GM12878 (cell line): ENCODE measurements at regions not wholly inside any gene's neighbourhood (a gene's known extent, or its start where the extent isn't known, plus 50 kb on each side); places are given as distances from the start of the nearest gene placed in this dataset.

Source experiments
- ATAC-seq: fragments of 200-7000 bp; cut with Tn5 transposase; 3 replicates; pipeline ENCODE4 v1.9.1; 2020; ENCODE audit warnings: mild to moderate bottlenecking, moderate library complexity
- BruUV-seq: library from RNA; stranded (reverse); fragments of 400-500 nt; replicated peaks from 2 replicates; lab custom pipeline; 2021; lab: Mats Ljungman, UMichigan
- CTCF ChIA-PET: fragments of 300-600 bp; sonication (Branson Sonifier 250); formaldehyde crosslinking; extraction: SDS; loops from one replicate; lab custom pipeline; 2021; ENCODE audit warnings: inconsistent platforms; lab: Yijun Ruan, JAX
- POLR2A ChIA-PET: fragments of 350-600 bp; formaldehyde crosslinking; extraction: SDS; loops from one replicate; lab custom pipeline; 2021; ENCODE audit warnings: inconsistent platforms; lab: Charles Lee
- RAD21 ChIA-PET: fragments of 300-600 bp; sonication (Branson Sonifier 250); formaldehyde crosslinking; loops from one replicate; lab custom pipeline; 2023; ENCODE audit warnings: antibody characterized with exemption; ENCODE audit not compliant: unreplicated experiment; lab: Charles Lee
- SMC1A ChIA-PET: fragments of 300-600 bp; sonication (Branson Sonifier 250); formaldehyde crosslinking; loops from one replicate; lab custom pipeline; 2023; ENCODE audit not compliant: unreplicated experiment, uncharacterized antibody; lab: Charles Lee
- DNase-seq: peaks from one replicate; pipeline ENCODE4 v3.0.0-alpha.2; 2011; ENCODE audit warnings: low read depth, low spot score
- FAIRE-seq: peaks from 3 replicates; lab custom pipeline; 2011; peaks lifted over from hg19 to GRCh38; lab: Jason Lieb, UNC
- H2AFZ ChIP-seq: 2 replicates; pipeline ENCODE4 v1.6.0; 2011; ENCODE audit warnings: low read depth, low read length, control low read depth; ENCODE audit not compliant: control insufficient read depth
- H3K27ac ChIP-seq: 2 replicates; pipeline ENCODE4 v1.5.1; 2011; ENCODE audit warnings: control low read depth; ENCODE audit not compliant: control insufficient read depth, insufficient read depth
- H3K27me3 ChIP-seq, 2 experiments: replicated peaks in 1 of 2; 2 replicates each; pipeline versions ENCODE4 v1.6.0 to v1.6.1; 2011; ENCODE audit warnings: low read length in 1 of 2; ENCODE audit not compliant: control insufficient read depth in 2 of 2, insufficient read depth in 2 of 2
- H3K36me3 ChIP-seq, 2 experiments: 2 replicates each; pipeline ENCODE4 v1.5.1; 2011; ENCODE audit warnings: low read length in 1 of 2; ENCODE audit not compliant: control insufficient read depth in 2 of 2, insufficient read depth in 2 of 2
- H3K4me1 ChIP-seq: 2 replicates; pipeline ENCODE4 v1.6.1; 2011; ENCODE audit warnings: mild to moderate bottlenecking, low read length, moderate library complexity, mixed read lengths; ENCODE audit not compliant: control insufficient read depth, insufficient read depth
- H3K4me2 ChIP-seq: 2 replicates; pipeline ENCODE4 v1.6.0; 2011; ENCODE audit warnings: control low read depth; ENCODE audit not compliant: control insufficient read depth, insufficient read depth
- H3K4me3 ChIP-seq: fragments of 200-600 bp; sonication (generic); 2 replicates; pipeline ENCODE4 v1.5.1; 2016
- H3K79me2 ChIP-seq: 2 replicates; pipeline ENCODE4 v1.6.0; 2011; ENCODE audit warnings: low read length; ENCODE audit not compliant: control insufficient read depth, insufficient read depth
- H3K9ac ChIP-seq: 2 replicates; pipeline ENCODE4 v1.8.0; 2011; ENCODE audit warnings: low read length, control low read depth, mixed read lengths; ENCODE audit not compliant: control insufficient read depth, insufficient read depth
- H3K9me3 ChIP-seq: replicated peaks from 3 replicates; pipeline ENCODE4 v1.5.1; 2011; ENCODE audit warnings: mild to moderate bottlenecking, low read length; ENCODE audit not compliant: control insufficient read depth, insufficient read depth
- H4K20me1 ChIP-seq: 2 replicates; pipeline ENCODE4 v1.6.0; 2011; ENCODE audit not compliant: control insufficient read depth, insufficient read depth
- ATF7 ChIP-seq: fragments of 450-650 bp; IDR thresholded peaks from 2 replicates; pipeline ENCODE4 v1.6.1; 2016; ENCODE audit warnings: low read depth, mild to moderate bottlenecking
- CEBPB ChIP-seq, 2 experiments: fragments of 150-350 bp in 1 of 2; IDR thresholded peaks; 2 replicates each; pipeline ENCODE4 v1.6.1; 2012 to 2014; ENCODE audit warnings: low read depth in 2 of 2, low read length in 2 of 2, borderline replicate concordance in 1 of 2, inconsistent platforms in 1 of 2
- EED ChIP-seq: sonication (generic); IDR thresholded peaks from 2 replicates; pipeline ENCODE4 v1.6.1; 2016; ENCODE audit warnings: antibody characterized with exemption, low read depth
- EP300 ChIP-seq, 2 experiments: fragments of 150-350 bp in 1 of 2; IDR thresholded peaks; 2 replicates each; pipeline ENCODE4 v1.6.1; 2011 to 2012; ENCODE audit warnings: low read depth in 2 of 2, low read length in 2 of 2, borderline replicate concordance in 1 of 2, improper control_type of control experiment in 1 of 2, inconsistent platforms in 1 of 2; ENCODE audit not compliant: control insufficient read depth in 1 of 2
- IRF4 ChIP-seq: IDR thresholded peaks from 2 replicates; pipeline ENCODE4 v1.6.1; 2011; ENCODE audit warnings: low read depth, low read length
- MTA2 ChIP-seq: fragments of 450-650 bp; IDR thresholded peaks from 2 replicates; pipeline ENCODE4 v1.6.1; 2016; ENCODE audit warnings: low read depth, mild to moderate bottlenecking, moderate library complexity
- SREBF1 ChIP-seq: IDR thresholded peaks from 2 replicates; pipeline ENCODE4 v1.6.1; 2012; ENCODE audit warnings: mild to moderate bottlenecking, low read length
- WRNIP1 ChIP-seq: IDR thresholded peaks from 2 replicates; pipeline ENCODE4 v1.6.1; 2011; ENCODE audit warnings: low read depth, low read length, improper control_type of control experiment, borderline replicate concordance
- ZBED1 ChIP-seq: IDR thresholded peaks from 2 replicates; pipeline ENCODE4 v1.6.1; 2016; ENCODE audit warnings: borderline replicate concordance
- ZSCAN29 ChIP-seq: fragments of 450-650 bp; IDR thresholded peaks from 2 replicates; pipeline ENCODE4 v1.6.1; 2017; ENCODE audit warnings: mild to moderate bottlenecking, moderate library complexity
- WGBS: methylation state at CpG from one replicate; pipeline ENCODE4 v1.1.6; 2016; ENCODE audit warnings: low lambda C conversion rate; ENCODE audit not compliant: insufficient replicate concordance, insufficient coverage; ENCODE audit errors: missing lambda C conversion rate; 5-methylcytosine and 5-hydroxymethylcytosine counted together
- in situ Hi-C: fragments of 300-500 bp; cut with MboI; formaldehyde crosslinking; loops from 9 replicates; pipeline ENCODE4 v1.14.3; 2018; ENCODE audit warnings: mixed read lengths
- intact Hi-C: fragments of 100-400 bp; cut with micrococcal nuclease; formaldehyde crosslinking; loops from one replicate; pipeline ENCODE4 v1.14.2; 2022; ENCODE audit not compliant: unreplicated experiment
- TF ChIP-seq, protein P1 (sequence below): IDR thresholded peaks from 2 replicates; pipeline ENCODE4 v1.6.1; 2011; ENCODE audit warnings: borderline replicate concordance, low read depth, mild to moderate bottlenecking, moderate library complexity, mixed read lengths, low read length; ENCODE audit not compliant: insufficient read depth; ENCODE audit errors: extremely low read length
- TF ChIP-seq, protein P2 (sequence below): fragments of 450-650 bp; IDR thresholded peaks from 2 replicates; pipeline ENCODE4 v1.6.1; 2016; ENCODE audit warnings: mild to moderate bottlenecking
- TF ChIP-seq, protein P3 (sequence below): fragments of 450-650 bp; IDR thresholded peaks from 2 replicates; pipeline ENCODE4 v1.6.1; 2017; ENCODE audit warnings: low read depth, mild to moderate bottlenecking, moderate library complexity
- TF ChIP-seq, protein P4 (sequence below): fragments of 450-650 bp; IDR thresholded peaks from 2 replicates; pipeline ENCODE4 v1.6.1; 2017; ENCODE audit warnings: antibody characterized with exemption, mild to moderate bottlenecking, moderate library complexity

DNA sequence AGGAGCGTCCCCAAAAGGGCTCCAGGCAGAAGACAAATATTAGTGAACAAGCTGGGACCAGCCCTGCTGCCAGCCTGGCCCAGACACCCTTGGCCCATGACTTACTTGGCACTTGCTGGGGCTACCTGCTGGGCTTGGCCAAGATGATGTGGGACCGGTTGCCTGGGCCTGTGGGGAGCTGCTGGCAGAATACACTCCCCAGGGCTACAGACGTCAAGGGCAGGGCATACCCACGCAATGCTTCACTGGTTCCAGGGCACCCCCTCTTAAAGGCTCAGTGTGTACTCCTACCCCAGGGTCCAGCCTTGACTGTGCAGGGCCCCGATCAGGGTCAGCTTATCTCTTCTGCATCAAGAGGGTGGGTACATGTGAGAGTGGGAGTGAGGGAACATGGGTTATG, 106.5 kb upstream of the SLC2A1 start:
- Histone ChIP-seq H3K4me3 (no peak overlapping the region), H3K27me3 (peaks cover 0 to 3% of the 10 kb centered on the region in 2 experiments; a peak in 1 of 4 replicates), H3K9ac (no peak overlapping the region), H3K9me3 (no peaks in the 10 kb centered on the region), H2AFZ (no peak overlapping the region), H3K27ac (no peak overlapping the region), H4K20me1 (no peaks in the 10 kb centered on the region), H3K36me3 (no peaks in the 10 kb centered on the region), H3K79me2 (no peaks in the 10 kb centered on the region), H3K4me2 (no peak overlapping the region), H3K4me1 (no peaks in the 10 kb centered on the region)
- 17% methylated on average over 5 of the region's 5 CpGs for WGBS
- ATAC-seq (no peak), DNase-seq (no peak), FAIRE-seq (no peak)
- intact Hi-C loops = no loop called here
- ChIA-PET RAD21 (interaction anchor here (2.4 kb wide), 1 partner anchor 143 kb away, joined by 6 read pairs; no protein-coding TSS in a partner anchor), POLR2A (no interaction called here), SMC1A (interaction anchor here (0.7 to 2.2 kb wide), 4 partner anchors 8 to 152 kb away, joined by 3 to 19 read pairs (median 4); no protein-coding TSS in a partner anchor), CTCF (interaction anchor here (1.7 to 2.7 kb wide), 3 partner anchors 8 to 152 kb away, joined by 6 to 13 read pairs (median 12); no protein-coding TSS in a partner anchor)
- in situ Hi-C loops = loop anchor here (5.0 kb wide), 2 partner anchors 143 to 283 kb away; partner anchors contain the start of gene TMEM269
- BruUV-seq = no TSS peak
- TF ChIP-seq ZSCAN29 (no peak), WRNIP1 (no peak), EED (no peak), IRF4 (no peak), ZBED1 (no peak), SREBF1 (no peak), MTA2 (no peak), CEBPB (IDR thresholded peaks at IDR 0.05; ENCODE audit: borderline replicate concordance in 1 of 2, low read depth in 2 of 2, low read length in 2 of 2) (no peak), EP300 (IDR thresholded peaks at IDR 0.05; ENCODE audit: borderline replicate concordance in 1 of 2, control insufficient read depth in 1 of 2, low read depth in 2 of 2, low read length in 2 of 2) (no peak), ATF7 (no peak)
- TF ChIP-seq, protein P1, sequence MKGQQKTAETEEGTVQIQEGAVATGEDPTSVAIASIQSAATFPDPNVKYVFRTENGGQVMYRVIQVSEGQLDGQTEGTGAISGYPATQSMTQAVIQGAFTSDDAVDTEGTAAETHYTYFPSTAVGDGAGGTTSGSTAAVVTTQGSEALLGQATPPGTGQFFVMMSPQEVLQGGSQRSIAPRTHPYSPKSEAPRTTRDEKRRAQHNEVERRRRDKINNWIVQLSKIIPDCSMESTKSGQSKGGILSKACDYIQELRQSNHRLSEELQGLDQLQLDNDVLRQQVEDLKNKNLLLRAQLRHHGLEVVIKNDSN = no peak
- TF ChIP-seq, protein P2, sequence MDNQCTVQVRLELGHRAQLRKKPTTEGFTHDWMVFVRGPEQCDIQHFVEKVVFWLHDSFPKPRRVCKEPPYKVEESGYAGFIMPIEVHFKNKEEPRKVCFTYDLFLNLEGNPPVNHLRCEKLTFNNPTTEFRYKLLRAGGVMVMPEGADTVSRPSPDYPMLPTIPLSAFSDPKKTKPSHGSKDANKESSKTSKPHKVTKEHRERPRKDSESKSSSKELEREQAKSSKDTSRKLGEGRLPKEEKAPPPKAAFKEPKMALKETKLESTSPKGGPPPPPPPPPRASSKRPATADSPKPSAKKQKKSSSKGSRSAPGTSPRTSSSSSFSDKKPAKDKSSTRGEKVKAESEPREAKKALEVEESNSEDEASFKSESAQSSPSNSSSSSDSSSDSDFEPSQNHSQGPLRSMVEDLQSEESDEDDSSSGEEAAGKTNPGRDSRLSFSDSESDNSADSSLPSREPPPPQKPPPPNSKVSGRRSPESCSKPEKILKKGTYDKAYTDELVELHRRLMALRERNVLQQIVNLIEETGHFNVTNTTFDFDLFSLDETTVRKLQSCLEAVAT = no peak
- TF ChIP-seq, protein P3, sequence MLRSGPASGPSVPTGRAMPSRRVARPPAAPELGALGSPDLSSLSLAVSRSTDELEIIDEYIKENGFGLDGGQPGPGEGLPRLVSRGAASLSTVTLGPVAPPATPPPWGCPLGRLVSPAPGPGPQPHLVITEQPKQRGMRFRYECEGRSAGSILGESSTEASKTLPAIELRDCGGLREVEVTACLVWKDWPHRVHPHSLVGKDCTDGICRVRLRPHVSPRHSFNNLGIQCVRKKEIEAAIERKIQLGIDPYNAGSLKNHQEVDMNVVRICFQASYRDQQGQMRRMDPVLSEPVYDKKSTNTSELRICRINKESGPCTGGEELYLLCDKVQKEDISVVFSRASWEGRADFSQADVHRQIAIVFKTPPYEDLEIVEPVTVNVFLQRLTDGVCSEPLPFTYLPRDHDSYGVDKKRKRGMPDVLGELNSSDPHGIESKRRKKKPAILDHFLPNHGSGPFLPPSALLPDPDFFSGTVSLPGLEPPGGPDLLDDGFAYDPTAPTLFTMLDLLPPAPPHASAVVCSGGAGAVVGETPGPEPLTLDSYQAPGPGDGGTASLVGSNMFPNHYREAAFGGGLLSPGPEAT = no peak
- TF ChIP-seq, protein P4, sequence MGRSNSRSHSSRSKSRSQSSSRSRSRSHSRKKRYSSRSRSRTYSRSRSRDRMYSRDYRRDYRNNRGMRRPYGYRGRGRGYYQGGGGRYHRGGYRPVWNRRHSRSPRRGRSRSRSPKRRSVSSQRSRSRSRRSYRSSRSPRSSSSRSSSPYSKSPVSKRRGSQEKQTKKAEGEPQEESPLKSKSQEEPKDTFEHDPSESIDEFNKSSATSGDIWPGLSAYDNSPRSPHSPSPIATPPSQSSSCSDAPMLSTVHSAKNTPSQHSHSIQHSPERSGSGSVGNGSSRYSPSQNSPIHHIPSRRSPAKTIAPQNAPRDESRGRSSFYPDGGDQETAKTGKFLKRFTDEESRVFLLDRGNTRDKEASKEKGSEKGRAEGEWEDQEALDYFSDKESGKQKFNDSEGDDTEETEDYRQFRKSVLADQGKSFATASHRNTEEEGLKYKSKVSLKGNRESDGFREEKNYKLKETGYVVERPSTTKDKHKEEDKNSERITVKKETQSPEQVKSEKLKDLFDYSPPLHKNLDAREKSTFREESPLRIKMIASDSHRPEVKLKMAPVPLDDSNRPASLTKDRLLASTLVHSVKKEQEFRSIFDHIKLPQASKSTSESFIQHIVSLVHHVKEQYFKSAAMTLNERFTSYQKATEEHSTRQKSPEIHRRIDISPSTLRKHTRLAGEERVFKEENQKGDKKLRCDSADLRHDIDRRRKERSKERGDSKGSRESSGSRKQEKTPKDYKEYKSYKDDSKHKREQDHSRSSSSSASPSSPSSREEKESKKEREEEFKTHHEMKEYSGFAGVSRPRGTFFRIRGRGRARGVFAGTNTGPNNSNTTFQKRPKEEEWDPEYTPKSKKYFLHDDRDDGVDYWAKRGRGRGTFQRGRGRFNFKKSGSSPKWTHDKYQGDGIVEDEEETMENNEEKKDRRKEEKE = no peak
